Osteocyte (in vitro differentiated cells): ENCODE measurements at regions not wholly inside any gene's neighbourhood (a gene's known extent, or its start where the extent isn't known, plus 50 kb on each side); places are given as distances from the start of the nearest gene placed in this dataset.
"Not testable (repeated sequence)": the region's sequence is repeated elsewhere in the genome, so short reads cannot be mapped to it uniquely, and the experiment has no call there.

Experiments used
- DNase-seq: peaks from one replicate; pipeline ENCODE4 v3.0.0; 2021; ENCODE audit warnings: mixed read lengths; ENCODE audit not compliant: unreplicated experiment; ENCODE audit errors: extremely low spot score
- H3K27ac Mint-ChIP-seq: one replicate; pipeline ENCODE4 v1.8.0; 2021; ENCODE audit warnings: mild to moderate bottlenecking, mixed read lengths; ENCODE audit not compliant: unreplicated experiment
- H3K27me3 Mint-ChIP-seq: one replicate; pipeline ENCODE4 v1.8.0; 2021; ENCODE audit warnings: mixed read lengths; ENCODE audit not compliant: unreplicated experiment
- H3K36me3 Mint-ChIP-seq: one replicate; pipeline ENCODE4 v1.8.0; 2021; ENCODE audit warnings: mixed read lengths; ENCODE audit not compliant: unreplicated experiment
- H3K4me1 Mint-ChIP-seq: one replicate; pipeline ENCODE4 v1.8.0; 2021; ENCODE audit warnings: mixed read lengths; ENCODE audit not compliant: unreplicated experiment
- H3K4me3 Mint-ChIP-seq: one replicate; pipeline ENCODE4 v1.8.0; 2021; ENCODE audit warnings: mild to moderate bottlenecking, moderate library complexity, mixed read lengths; ENCODE audit not compliant: unreplicated experiment
- H3K9me3 Mint-ChIP-seq: one replicate; pipeline ENCODE4 v1.8.0; 2021; ENCODE audit warnings: mixed read lengths; ENCODE audit not compliant: unreplicated experiment
- CTCF ChIP-seq: fragments of 200-600 bp; sonication (generic); IDR thresholded peaks from 2 replicates; pipeline ENCODE4 v1.5.0; 2021; ENCODE audit warnings: antibody characterized with exemption, mild to moderate bottlenecking, moderate library complexity

GRCh38 chr10:65275296-65275695, 1650.5 kb upstream of the LRRTM3 start:
- Mint-ChIP-seq H3K27ac (no peak overlapping the region), H3K9me3 (peaks cover 3% of the 10 kb centered on the region)

GRCh38 chr10:65284495-65285041, 1641.3 kb upstream of the LRRTM3 start:
- no peak overlapping the region for H3K27ac Mint-ChIP-seq
- no peaks in the 10 kb centered on the region for H3K36me3 Mint-ChIP-seq
- H3K4me3 Mint-ChIP-seq: no peak overlapping the region
- H3K4me1 Mint-ChIP-seq: no peaks in the 10 kb centered on the region
- no peak for TF ChIP-seq CTCF
- peaks cover 7% of the 10 kb centered on the region for H3K9me3 Mint-ChIP-seq
- H3K27me3 Mint-ChIP-seq: no peaks in the 10 kb centered on the region
- no peak for DNase-seq

More at GRCh38 chr10:65275296-65275695, 1650.5 kb upstream of the LRRTM3 start:
- H3K4me3 Mint-ChIP-seq: no peak overlapping the region
- H3K36me3 Mint-ChIP-seq: no peaks in the 10 kb centered on the region
- no peak for TF ChIP-seq CTCF
- DNase-seq: no peak
- H3K27me3 Mint-ChIP-seq: no peaks in the 10 kb centered on the region
- no peaks in the 10 kb centered on the region for H3K4me1 Mint-ChIP-seq

- H3K9me3 Mint-ChIP-seq, H3K4me3 Mint-ChIP-seq: not testable (repeated sequence)
Observed at GRCh38 chr10:65285726-65286125, 1640.1 kb upstream of the LRRTM3 start.

GRCh38 chr10:65291286-65291685, 1634.5 kb upstream of the LRRTM3 start:
- H3K27ac Mint-ChIP-seq: no peak overlapping the region
- H3K9me3 Mint-ChIP-seq: no peaks in the 10 kb centered on the region
- no peaks in the 10 kb centered on the region for H3K36me3 Mint-ChIP-seq
- no peak overlapping the region for H3K4me3 Mint-ChIP-seq
- DNase-seq: no peak
- no peaks in the 10 kb centered on the region for H3K4me1 Mint-ChIP-seq
- peaks cover 3% of the 10 kb centered on the region for H3K27me3 Mint-ChIP-seq
- no peak for TF ChIP-seq CTCF

More at GRCh38 chr10:65285726-65286125, 1640.1 kb upstream of the LRRTM3 start:
- not testable (repeated sequence) for H3K27ac Mint-ChIP-seq, H3K4me1 Mint-ChIP-seq, H3K27me3 Mint-ChIP-seq, DNase-seq, H3K36me3 Mint-ChIP-seq

- Mint-ChIP-seq H3K27ac (no peak overlapping the region), H3K9me3 (no peaks in the 10 kb centered on the region), H3K36me3 (no peaks in the 10 kb centered on the region), H3K4me3 (no peak overlapping the region), H3K4me1 (no peaks in the 10 kb centered on the region), H3K27me3 (peaks cover 3% of the 10 kb centered on the region)
- no peak for TF ChIP-seq CTCF
- DNase-seq: no peak
Observed at GRCh38 chr10:65292551-65292950, 1633.3 kb upstream of the LRRTM3 start.

GRCh38 chr10:65294329-65294728, 1631.5 kb upstream of the LRRTM3 start:
- Mint-ChIP-seq H3K4me3 (no peak overlapping the region), H3K27me3 (peaks cover 5% of the 10 kb centered on the region), H3K9me3 (no peaks in the 10 kb centered on the region), H3K27ac (no peak overlapping the region), H3K4me1 (no peaks in the 10 kb centered on the region), H3K36me3 (no peaks in the 10 kb centered on the region)
- no peak for TF ChIP-seq CTCF
- DNase-seq: no peak
